CD14-positive monocyte (primary cell): ENCODE measurements at regions not wholly inside any gene's neighbourhood (a gene's known extent, or its start where the extent isn't known, plus 50 kb on each side); places are given as distances from the start of the nearest gene placed in this dataset.

Source experiments
- DNase-seq, 3 donors: peaks; one replicate each; pipeline ENCODE4 v3.0.0-alpha.2; 2011 to 2022
- H2AFZ ChIP-seq: 2 replicates; pipeline ENCODE4 v1.6.0; 2012; ENCODE audit warnings: mild to moderate bottlenecking, low read depth, low read length, inconsistent platforms; ENCODE audit not compliant: insufficient read depth, poor library complexity, severe bottlenecking
- H3K27ac ChIP-seq, 2 donors: 1 replicate in 1 of 2; 2 replicates in 1 of 2; pipeline ENCODE4 v1.5.1; 2012 to 2013; ENCODE audit warnings: low read length in 2 of 2, control low read depth in 1 of 2, inconsistent platforms in 1 of 2, low read depth in 1 of 2, mild to moderate bottlenecking in 1 of 2
- H3K27me3 ChIP-seq, 2 donors: one replicate each; pipeline versions ENCODE4 v1.6.0 to v1.6.1; 2011 to 2013; ENCODE audit warnings: low read length in 2 of 2; ENCODE audit not compliant: control insufficient read depth in 2 of 2, insufficient read depth in 2 of 2
- H3K36me3 ChIP-seq, 2 donors: replicated peaks in 1 of 2; 1 replicate in 1 of 2; 2 replicates in 1 of 2; pipeline versions ENCODE4 v1.5.1 to v1.6.1; 2012 to 2013; ENCODE audit warnings: low read length in 2 of 2, control low read depth in 1 of 2, inconsistent platforms in 1 of 2, mild to moderate bottlenecking in 1 of 2; ENCODE audit not compliant: insufficient read depth in 2 of 2, control insufficient read depth in 1 of 2
- H3K4me1 ChIP-seq, 2 donors: 1 replicate in 1 of 2; 2 replicates in 1 of 2; pipeline versions ENCODE4 v1.5.1 to v1.6.1; 2012 to 2013; ENCODE audit warnings: low read length in 2 of 2, control low read depth in 1 of 2, inconsistent platforms in 1 of 2, mild to moderate bottlenecking in 1 of 2, moderate library complexity in 1 of 2; ENCODE audit not compliant: insufficient read depth in 2 of 2, control insufficient read depth in 1 of 2
- H3K4me2 ChIP-seq: replicated peaks from 2 replicates; pipeline ENCODE3; 2012; ENCODE audit warnings: low read length, moderate library complexity, mild to moderate bottlenecking; ENCODE audit not compliant: poor library complexity, severe bottlenecking; ENCODE audit errors: extremely low read depth
- H3K4me3 ChIP-seq, 3 experiments: fragments of 200-600 bp in 1 of 3; sonication (generic) in 1 of 3; replicated peaks in 1 of 3; 1 replicate in 2 of 3; 2 replicates in 1 of 3; pipeline ENCODE4 v1.5.1; 2011 to 2013; ENCODE audit warnings: low read length in 3 of 3, mild to moderate bottlenecking in 3 of 3, control low read depth in 2 of 3, low read depth in 2 of 3, inconsistent platforms in 1 of 3, moderate library complexity in 1 of 3
- H3K79me2 ChIP-seq: 2 replicates; pipeline ENCODE4 v1.6.0; 2012; ENCODE audit warnings: mild to moderate bottlenecking, control low read depth, inconsistent platforms, low read length, moderate library complexity; ENCODE audit not compliant: insufficient read depth
- H3K9ac ChIP-seq: 2 replicates; pipeline ENCODE4 v1.6.0; 2017; ENCODE audit warnings: low read length, mild to moderate bottlenecking; ENCODE audit not compliant: insufficient read depth, poor library complexity, severe bottlenecking
- H3K9me3 ChIP-seq, 2 donors: replicated peaks in 1 of 2; 1 replicate in 1 of 2; 2 replicates in 1 of 2; pipeline versions ENCODE4 v1.5.1 to v1.6.1; 2012 to 2013; ENCODE audit warnings: low read length in 2 of 2, control low read depth in 1 of 2; ENCODE audit not compliant: control insufficient read depth in 1 of 2, insufficient read depth in 1 of 2
- H4K20me1 ChIP-seq: 2 replicates; pipeline ENCODE4 v1.6.0; 2012; ENCODE audit warnings: mild to moderate bottlenecking, low read length, control low read depth, moderate library complexity; ENCODE audit not compliant: insufficient read depth
- H3K27ac Mint-ChIP-seq, 7 donors: one replicate each; pipeline ENCODE4 v1.8.0; 2020; ENCODE audit warnings: mild to moderate bottlenecking in 7 of 7, mixed read lengths in 7 of 7, moderate library complexity in 6 of 7, inconsistent platforms in 2 of 7
- H3K27me3 Mint-ChIP-seq, 3 donors: one replicate each; pipeline ENCODE4 v1.8.0; 2021 to 2022; ENCODE audit warnings: low read depth in 3 of 3, mild to moderate bottlenecking in 3 of 3, mixed read lengths in 3 of 3, moderate library complexity in 3 of 3, inconsistent platforms in 1 of 3
- H3K36me3 Mint-ChIP-seq, 2 donors: one replicate each; pipeline ENCODE4 v1.8.0; 2020; ENCODE audit warnings: mixed read lengths in 2 of 2, inconsistent platforms in 1 of 2, mild to moderate bottlenecking in 1 of 2
- H3K4me1 Mint-ChIP-seq: one replicate; pipeline ENCODE4 v1.8.0; 2020; ENCODE audit warnings: mild to moderate bottlenecking, mixed read lengths
- H3K4me3 Mint-ChIP-seq, 2 donors: one replicate each; pipeline ENCODE4 v1.8.0; 2020; ENCODE audit warnings: mild to moderate bottlenecking in 2 of 2, mixed read lengths in 2 of 2, moderate library complexity in 1 of 2
- H3K9me3 Mint-ChIP-seq, 7 donors: one replicate each; pipeline ENCODE4 v1.8.0; 2020 to 2022; ENCODE audit warnings: mixed read lengths in 7 of 7, mild to moderate bottlenecking in 6 of 7, moderate library complexity in 6 of 7, inconsistent platforms in 2 of 7
- WGBS: methylation state at CpG from one replicate; pipeline ENCODE4 v1.1.5; 2013; ENCODE audit warnings: missing lambda C conversion rate; ENCODE audit not compliant: insufficient coverage; 5-methylcytosine and 5-hydroxymethylcytosine counted together
- intact Hi-C, 2 donors: fragments of 100-400 bp; cut with micrococcal nuclease; formaldehyde crosslinking; loops; one replicate each; pipeline versions ENCODE4 v1.15.0 to v1.15.1; 2023
- TF ChIP-seq, protein P1 (sequence below): fragments of 200-600 bp; IDR thresholded peaks from one replicate; pipeline ENCODE4 v1.8.0; 2022; ENCODE audit warnings: antibody characterized with exemption, mild to moderate bottlenecking

DNA sequence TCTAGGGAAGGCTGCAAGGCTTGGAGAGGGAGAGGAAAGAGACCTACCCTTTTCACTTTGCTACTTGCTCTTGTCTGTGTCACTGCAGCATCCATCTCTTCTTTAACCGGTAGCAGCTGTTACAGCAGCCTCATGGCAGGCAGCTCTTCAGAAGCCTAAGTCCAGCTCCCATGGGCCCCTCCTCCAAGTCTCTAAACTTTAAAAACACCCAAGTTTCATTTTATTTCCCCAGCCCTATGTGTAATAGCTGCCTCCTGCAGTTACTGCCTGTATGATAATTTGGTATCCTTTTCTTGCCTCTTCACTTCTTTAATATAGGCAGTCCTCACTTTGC is 313.1 kb upstream of the PIK3R1 start:
- Histone ChIP-seq H3K27me3 (no peaks in the 10 kb centered on the region), H3K79me2 (no peaks in the 10 kb centered on the region), H3K4me1 (no peaks in the 10 kb centered on the region), H3K4me3 (no peak overlapping the region), H3K9me3 (no peaks in the 10 kb centered on the region), H2AFZ (no peak overlapping the region), H3K27ac (no peak overlapping the region), H4K20me1 (no peaks in the 10 kb centered on the region), H3K4me2 (no peak overlapping the region), H3K36me3 (no peaks in the 10 kb centered on the region), H3K9ac (no peak overlapping the region)
- TF ChIP-seq, protein P1, sequence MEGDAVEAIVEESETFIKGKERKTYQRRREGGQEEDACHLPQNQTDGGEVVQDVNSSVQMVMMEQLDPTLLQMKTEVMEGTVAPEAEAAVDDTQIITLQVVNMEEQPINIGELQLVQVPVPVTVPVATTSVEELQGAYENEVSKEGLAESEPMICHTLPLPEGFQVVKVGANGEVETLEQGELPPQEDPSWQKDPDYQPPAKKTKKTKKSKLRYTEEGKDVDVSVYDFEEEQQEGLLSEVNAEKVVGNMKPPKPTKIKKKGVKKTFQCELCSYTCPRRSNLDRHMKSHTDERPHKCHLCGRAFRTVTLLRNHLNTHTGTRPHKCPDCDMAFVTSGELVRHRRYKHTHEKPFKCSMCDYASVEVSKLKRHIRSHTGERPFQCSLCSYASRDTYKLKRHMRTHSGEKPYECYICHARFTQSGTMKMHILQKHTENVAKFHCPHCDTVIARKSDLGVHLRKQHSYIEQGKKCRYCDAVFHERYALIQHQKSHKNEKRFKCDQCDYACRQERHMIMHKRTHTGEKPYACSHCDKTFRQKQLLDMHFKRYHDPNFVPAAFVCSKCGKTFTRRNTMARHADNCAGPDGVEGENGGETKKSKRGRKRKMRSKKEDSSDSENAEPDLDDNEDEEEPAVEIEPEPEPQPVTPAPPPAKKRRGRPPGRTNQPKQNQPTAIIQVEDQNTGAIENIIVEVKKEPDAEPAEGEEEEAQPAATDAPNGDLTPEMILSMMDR = no peak
- H3K4me1 Mint-ChIP-seq = peaks cover 1% of the 10 kb centered on the region
- H3K27ac Mint-ChIP-seq = no peak overlapping the region
- peaks cover 0 to 2% (median 0%) of the 10 kb centered on the region in 7 donors for H3K9me3 Mint-ChIP-seq
- no peak overlapping the region for H3K4me3 Mint-ChIP-seq
- 90% methylated on average over 1 of the region's 1 CpG for whole genome bisulfite sequencing
- intact Hi-C loops = no loop called here
- no peak for DNase-seq
- no peaks in the 10 kb centered on the region for H3K36me3 Mint-ChIP-seq
- peaks cover 0 to 5% (median 0%) of the 10 kb centered on the region in 3 donors for H3K27me3 Mint-ChIP-seq

DNA sequence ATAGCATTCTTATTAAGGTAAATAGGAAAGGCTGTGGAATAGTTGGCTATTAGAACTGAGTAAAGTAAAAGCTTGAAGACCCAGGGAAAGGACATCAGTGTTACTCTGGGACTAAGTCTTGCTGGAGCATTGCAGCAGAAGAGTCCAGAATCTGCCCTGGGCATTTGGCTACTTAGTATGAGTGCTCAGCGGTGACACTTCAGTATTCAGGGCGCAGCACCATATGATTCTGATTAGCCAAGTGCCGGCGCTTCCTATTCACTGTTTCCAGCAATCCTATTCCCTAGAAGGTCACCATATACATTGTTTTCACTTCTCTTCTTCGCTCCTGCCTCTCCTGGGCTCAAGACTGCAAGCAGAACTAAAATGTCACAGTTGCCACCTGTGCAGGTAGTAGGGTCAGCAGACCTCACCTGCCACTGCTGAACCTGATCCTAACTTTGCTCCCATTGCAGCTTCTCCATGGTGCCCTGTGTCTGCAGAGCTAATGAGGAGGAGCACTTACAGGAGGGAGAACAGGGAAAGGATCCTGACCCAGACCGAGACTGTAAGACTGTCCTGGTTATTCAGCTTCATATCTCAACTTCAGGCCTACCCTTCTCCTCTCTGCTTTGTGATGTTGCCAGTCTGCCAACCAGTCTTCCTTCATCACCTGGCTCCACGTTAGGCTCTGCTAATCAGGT is 313.6 kb upstream of the PIK3R1 start:
- Mint-ChIP-seq H3K4me3 (no peak overlapping the region), H3K36me3 (no peaks in the 10 kb centered on the region), H3K9me3 (peaks cover 0 to 2% (median 0%) of the 10 kb centered on the region in 7 donors), H3K27me3 (peaks cover 0 to 5% (median 0%) of the 10 kb centered on the region in 3 donors), H3K27ac (no peak overlapping the region), H3K4me1 (peaks cover 4% of the 10 kb centered on the region)
- Histone ChIP-seq H3K4me3 (no peak overlapping the region), H3K36me3 (no peaks in the 10 kb centered on the region), H2AFZ (no peak overlapping the region), H4K20me1 (no peaks in the 10 kb centered on the region), H3K9me3 (no peaks in the 10 kb centered on the region), H3K4me1 (peaks cover 0 to 3% of the 10 kb centered on the region in 2 donors), H3K4me2 (no peak overlapping the region), H3K27me3 (no peaks in the 10 kb centered on the region), H3K9ac (no peak overlapping the region), H3K79me2 (no peaks in the 10 kb centered on the region), H3K27ac (no peak overlapping the region)
- TF ChIP-seq, protein P1 = no peak
- 91% methylated on average over 6 of the region's 7 CpGs for WGBS
- no peak for DNase-seq
- intact Hi-C loops = no loop called here
